Skeletal muscle tissue (tissue), 4 donors: ENCODE measurements at regions not wholly inside any gene's neighbourhood (a gene's known extent, or its start where the extent isn't known, plus 50 kb on each side); places are given as distances from the start of the nearest gene placed in this dataset. TPM values are rescaled to one million over a fixed set of nuclear protein-coding genes. Genes with fewer than 3 reads are reported as not detected.
"Not testable (repeated sequence)": the region's sequence is repeated elsewhere in the genome, so short reads cannot be mapped to it uniquely, and the experiment has no call there.

Source experiments
- H3K27ac ChIP-seq: one replicate; pipeline ENCODE4 v1.7.0; 2013; ENCODE audit warnings: mild to moderate bottlenecking, low read depth, low read length, inconsistent platforms
- H3K27me3 ChIP-seq, 3 donors: one replicate each; pipeline ENCODE4 v1.7.0; 2013; ENCODE audit warnings: low read length in 3 of 3; ENCODE audit not compliant: control insufficient read depth in 3 of 3, insufficient read depth in 3 of 3
- H3K36me3 ChIP-seq, 3 donors: one replicate each; pipeline ENCODE4 v1.7.0; 2013; ENCODE audit warnings: low read length in 3 of 3; ENCODE audit not compliant: control insufficient read depth in 3 of 3, insufficient read depth in 3 of 3
- H3K4me1 ChIP-seq, 3 donors: one replicate each; pipeline ENCODE4 v1.7.0; 2013; ENCODE audit warnings: low read length in 3 of 3, mild to moderate bottlenecking in 3 of 3; ENCODE audit not compliant: control insufficient read depth in 3 of 3, insufficient read depth in 3 of 3
- H3K4me3 ChIP-seq, 3 donors: one replicate each; pipeline ENCODE4 v1.7.0; 2013; ENCODE audit warnings: low read length in 3 of 3
- H3K9ac ChIP-seq, 3 donors: one replicate each; pipeline ENCODE4 v1.7.0; 2013; ENCODE audit warnings: low read length in 3 of 3, mild to moderate bottlenecking in 3 of 3, moderate library complexity in 2 of 3, low read depth in 1 of 3
- H3K9me3 ChIP-seq, 3 donors: one replicate each; pipeline ENCODE4 v1.7.0; 2013; ENCODE audit warnings: low read length in 3 of 3; ENCODE audit not compliant: control insufficient read depth in 3 of 3
- small RNA-seq: library from RNA; depleted of rRNA; stranded (forward); fragments of <200 nt; gene quantifications from one replicate; pipeline ENCODE3, GENCODE V24; 2014
- donor health status: Osteomylitis.

DNA sequence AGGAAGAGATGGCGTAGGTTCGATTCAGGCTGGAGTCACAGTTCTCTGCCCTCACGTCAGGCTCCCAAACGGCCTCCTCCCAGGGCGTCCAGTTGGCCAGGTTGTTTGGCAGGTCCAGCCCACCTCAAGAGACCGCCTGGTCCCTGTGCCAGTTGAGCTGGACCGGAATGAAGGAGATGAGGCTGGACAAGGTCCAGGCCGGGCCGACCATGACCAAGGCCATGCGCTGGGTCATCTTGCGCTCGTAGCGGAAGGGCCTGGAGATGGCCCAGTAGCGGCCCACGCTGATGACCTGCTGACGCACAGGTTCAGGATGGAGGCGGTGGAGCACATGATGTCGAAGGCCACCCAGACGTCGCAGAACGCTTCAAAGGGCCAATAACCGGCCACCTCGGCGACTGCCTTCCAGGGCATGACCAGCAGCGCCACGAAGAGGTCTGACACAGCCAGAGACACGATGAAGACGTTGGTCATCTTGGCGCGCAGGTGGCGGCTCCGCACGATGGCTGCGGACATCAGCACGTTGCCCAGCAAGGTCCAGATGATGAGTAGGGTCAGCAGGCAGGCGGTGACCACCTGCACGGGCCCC is 919.5 kb downstream of the RPIA start:
- H3K9ac ChIP-seq, H3K36me3 ChIP-seq, H3K4me1 ChIP-seq, H3K4me3 ChIP-seq, H3K27ac ChIP-seq, H3K9me3 ChIP-seq: not testable (repeated sequence)
- H3K27me3 ChIP-seq = peaks cover 0 to 22% (median 9%) of the 10 kb centered on the region in 3 donors

DNA sequence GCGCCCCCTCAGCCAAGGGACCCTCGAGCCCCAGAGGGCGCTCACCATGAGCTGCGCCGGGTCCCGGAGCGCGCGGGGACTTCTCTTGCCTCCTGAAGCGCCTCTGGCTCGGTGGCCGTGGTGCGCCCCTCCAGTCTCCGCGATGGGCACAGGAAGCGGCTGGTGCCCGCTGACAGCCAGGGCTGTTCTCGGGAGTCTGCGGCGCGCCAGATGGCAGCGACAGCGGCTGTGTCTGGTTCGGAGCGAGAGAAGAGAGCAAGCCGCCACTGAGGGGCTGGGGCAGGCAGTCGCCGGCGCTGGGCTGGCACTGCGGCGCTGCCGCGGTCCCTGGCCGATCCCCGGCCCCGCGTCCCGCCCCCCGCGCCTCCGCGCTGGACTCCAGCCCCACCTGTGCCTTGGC is 920.2 kb downstream of the RPIA start:
- H3K4me1 ChIP-seq, H3K4me3 ChIP-seq, H3K27ac ChIP-seq, H3K9ac ChIP-seq, H3K9me3 ChIP-seq, H3K36me3 ChIP-seq: not testable (repeated sequence)
- H3K27me3 ChIP-seq = peaks cover 0 to 22% (median 9%) of the 10 kb centered on the region in 3 donors

DNA sequence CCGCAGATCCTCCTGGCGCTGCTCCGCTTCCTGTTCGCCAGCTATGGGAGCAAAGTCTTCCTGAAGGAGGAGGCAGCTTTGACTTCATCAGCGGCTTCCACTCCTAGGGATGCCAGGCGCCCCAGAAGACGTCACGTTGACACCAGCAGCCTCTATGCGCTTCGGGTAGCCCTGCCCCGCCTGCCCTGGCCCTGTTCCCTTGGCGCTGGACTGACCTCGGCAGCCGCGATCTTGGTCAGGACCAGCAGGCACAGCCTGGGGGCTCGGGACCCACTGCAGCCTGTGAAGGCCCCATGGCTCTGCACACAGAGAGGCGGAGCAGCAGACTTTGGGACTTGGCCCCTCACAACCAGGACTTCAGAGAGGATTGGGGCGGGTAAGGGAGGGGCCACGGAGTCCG is 957.8 kb downstream of the RPIA start:
- H3K4me1 ChIP-seq, H3K27me3 ChIP-seq, H3K9ac ChIP-seq, H3K36me3 ChIP-seq, H3K27ac ChIP-seq, H3K4me3 ChIP-seq, H3K9me3 ChIP-seq: not testable (repeated sequence)

DNA sequence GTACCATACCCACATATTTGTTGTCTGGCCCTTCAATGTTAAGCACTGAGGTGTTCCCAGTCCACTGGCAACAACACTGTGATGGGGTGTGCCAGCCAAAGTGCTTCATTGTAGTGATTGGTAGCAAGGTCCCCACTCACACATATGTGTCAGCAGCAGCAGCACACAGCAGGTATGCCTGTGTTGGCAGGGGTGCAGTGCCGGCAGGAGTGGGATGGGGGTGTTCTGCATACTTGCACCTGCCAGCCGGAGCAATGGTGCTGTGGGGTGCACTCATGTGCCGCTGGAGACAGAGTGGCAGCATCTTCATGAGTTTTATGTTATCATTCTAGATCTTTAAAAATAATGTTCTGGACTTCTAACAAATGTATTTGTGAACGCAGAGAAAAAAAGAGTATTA is 987.8 kb downstream of the RPIA start:
- not testable (repeated sequence) for H3K36me3 ChIP-seq, H3K4me1 ChIP-seq, H3K27me3 ChIP-seq, H3K9me3 ChIP-seq, H3K4me3 ChIP-seq, H3K9ac ChIP-seq, H3K27ac ChIP-seq

Small RNA genes in the stretch of these regions (small RNA-seq; reads per million reads assigned to genes)
- not detected for gene RF00001
